AG10803 (cell line): ENCODE measurements at regions not wholly inside any gene's neighbourhood (a gene's known extent, or its start where the extent isn't known, plus 50 kb on each side); places are given as distances from the start of the nearest gene placed in this dataset.
A peak's percentile ranks its signal among the peaks of the same experiment; 100 is the strongest.
"Not testable (repeated sequence)": the region's sequence is repeated elsewhere in the genome, so short reads cannot be mapped to it uniquely, and the experiment has no call there.

ENCODE experiments used
- DNase-seq: peaks from one replicate; pipeline ENCODE4 v3.0.0; 2010; ENCODE audit warnings: low read depth
- H3K4me3 ChIP-seq: 2 replicates; pipeline ENCODE4 v1.5.1; 2011; ENCODE audit warnings: mild to moderate bottlenecking, low read length, control low read depth
- CTCF ChIP-seq: conservative IDR thresholded peaks from 2 replicates; pipeline ENCODE4 v1.5.1; 2011; ENCODE audit warnings: mild to moderate bottlenecking, low read length, control low read depth, inconsistent platforms

GRCh38 chr7:69204943-69205342 lies 393.3 kb upstream of the AUTS2 start:
- DNase-seq = peak; percentile 69
- no peak for TF ChIP-seq CTCF
- no peak overlapping the region for H3K4me3 ChIP-seq

GRCh38 chr7:69205581-69205980 lies 392.7 kb upstream of the AUTS2 start:
- no peak for TF ChIP-seq CTCF

GRCh38 chr7:69208276-69208675 lies 390.0 kb upstream of the AUTS2 start:
- no peak overlapping the region for H3K4me3 ChIP-seq
- DNase-seq = no peak
- TF ChIP-seq CTCF = no peak

More at GRCh38 chr7:69205581-69205980, 392.7 kb upstream of the AUTS2 start:
- peak; percentile 55 for DNase-seq
- H3K4me3 ChIP-seq = no peak overlapping the region

- no peak overlapping the region for H3K4me3 ChIP-seq
- TF ChIP-seq CTCF = no peak
- DNase-seq = no peak
Observed at GRCh38 chr7:69208848-69209247, 389.4 kb upstream of the AUTS2 start.

- no peak overlapping the region for H3K4me3 ChIP-seq
- TF ChIP-seq CTCF = no peak
- DNase-seq = no peak
Observed at GRCh38 chr7:69211336-69211735, 386.9 kb upstream of the AUTS2 start.

- no peak for TF ChIP-seq CTCF
- DNase-seq = no peak
- no peak overlapping the region for H3K4me3 ChIP-seq
Observed at GRCh38 chr7:69211739-69212138, 386.5 kb upstream of the AUTS2 start.

GRCh38 chr7:69213878-69214277 lies 384.4 kb upstream of the AUTS2 start:
- no peak overlapping the region for H3K4me3 ChIP-seq
- no peak for TF ChIP-seq CTCF
- DNase-seq = peak; percentile 77

- DNase-seq, H3K4me3 ChIP-seq: not testable (repeated sequence)
Observed at GRCh38 chr7:69215516-69215915, 382.8 kb upstream of the AUTS2 start.
